ENCODE measurements at regions not wholly inside any gene's neighbourhood (a gene's known extent, or its start where the extent isn't known, plus 50 kb on each side); places are given as distances from the start of the nearest gene placed in this dataset.

- TF ChIP-seq POLR2A (IDR thresholded peaks at IDR 0.05; ENCODE audit: low read depth, low read length), result no peak
- TF ChIP-seq CTCF (conservative IDR thresholded peaks at IDR 0.05; ENCODE audit: low read depth, low read length), result no peak
- TF ChIP-seq USF2 (IDR thresholded peaks at IDR 0.05; ENCODE audit: low read depth, low read length), result no peak
- no peak for TF ChIP-seq RFX5 (IDR thresholded peaks at IDR 0.05; ENCODE audit: low read depth, low read length)
- no peak for TF ChIP-seq ELK1 (IDR thresholded peaks at IDR 0.05; ENCODE audit: borderline replicate concordance, low read depth, low read length)
- no peak for TF ChIP-seq BHLHE40 (IDR thresholded peaks at IDR 0.05; ENCODE audit: low read depth, low read length)
- TF ChIP-seq FOS (IDR thresholded peaks at IDR 0.05; ENCODE audit: low read depth, low read length), result no peak
- no peak for TF ChIP-seq RAD21 (IDR thresholded peaks at IDR 0.05; ENCODE audit: low read length)
- no peak for TF ChIP-seq MAZ (IDR thresholded peaks at IDR 0.05; ENCODE audit: borderline replicate concordance, low read depth, low read length)
- no peak for TF ChIP-seq RCOR1 (IDR thresholded peaks at IDR 0.05; ENCODE audit: insufficient replicate concordance, low read length)
- TF ChIP-seq MXI1 (IDR thresholded peaks at IDR 0.05; ENCODE audit: borderline replicate concordance, low read depth, low read length), result no peak
- no peak for TF ChIP-seq CEBPB (IDR thresholded peaks at IDR 0.05; ENCODE audit: low read depth, low read length)
- no peak for TF ChIP-seq SMC3 (IDR thresholded peaks at IDR 0.05; ENCODE audit: low read depth, low read length)
These were observed 139.9 kb upstream of the ADCY1 start for GRCh38 chr7:45434167-45434784.
